ENCODE measurements at regions not wholly inside any gene's neighbourhood (a gene's known extent, or its start where the extent isn't known, plus 50 kb on each side); places are given as distances from the start of the nearest gene placed in this dataset.
A peak's percentile ranks its signal among the peaks of the same experiment; 100 is the strongest.
"Not testable (repeated sequence)": the region's sequence is repeated elsewhere in the genome, so short reads cannot be mapped to it uniquely, and the experiment has no call there.

DNA sequence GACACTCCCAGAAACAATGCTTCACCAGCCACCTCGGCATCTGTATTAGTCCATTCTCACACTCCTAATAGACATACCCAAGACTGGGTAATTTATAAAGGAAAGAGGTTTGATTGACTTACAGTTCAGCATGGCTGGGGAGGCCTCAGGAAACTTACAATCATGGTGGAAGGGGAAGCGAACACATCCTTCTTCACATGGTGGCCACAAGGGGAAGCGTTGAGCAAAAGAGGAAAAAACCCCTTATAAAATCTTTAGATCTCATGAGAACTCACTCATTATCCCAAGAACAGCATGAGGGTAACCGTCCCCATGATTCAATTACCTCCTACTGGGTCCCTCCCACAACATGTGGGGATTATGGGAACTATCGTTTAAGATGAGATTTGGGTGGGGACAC lies 140.9 kb downstream of the LIG4 start:
- H4K5ac ChIP-seq (ENCODE audit: insufficient read length, low read depth, low read length); H2BK12ac ChIP-seq (ENCODE audit: insufficient read length, low read depth, low read length); H4K91ac ChIP-seq (ENCODE audit: insufficient read length, low read depth, low read length); H3K79me2 ChIP-seq (ENCODE audit: insufficient read depth, low read length); H4K8ac ChIP-seq (replicated peaks; ENCODE audit: insufficient read length, low read depth, low read length); H2AK5ac ChIP-seq (ENCODE audit: insufficient read length, low read length); H3K4me1 ChIP-seq (ENCODE audit: insufficient read depth, low read length); H3K4me1 Mint-ChIP-seq; H2BK120ac ChIP-seq (ENCODE audit: low read depth, low read length, poor library complexity, severe bottlenecking); H3K27me3 Mint-ChIP-seq (ENCODE audit: low read depth); DNase-seq; H3K56ac ChIP-seq (ENCODE audit: insufficient read length, low read depth, low read length); H3K23me2 ChIP-seq (ENCODE audit: insufficient read length, low read depth, low read length, poor library complexity, severe bottlenecking); H3K9me3 ChIP-seq (ENCODE audit: control insufficient read depth, low read depth, low read length); H3K4me2 ChIP-seq (ENCODE audit: insufficient read depth, insufficient read length, low read length); H2BK5ac ChIP-seq (ENCODE audit: insufficient read length, low read length); H2BK15ac ChIP-seq (ENCODE audit: low read depth, low read length); H2BK20ac ChIP-seq (ENCODE audit: low read depth, low read length, poor library complexity, severe bottlenecking); H4K20me1 ChIP-seq (ENCODE audit: control insufficient read depth, insufficient read depth, insufficient read length); H3K79me1 ChIP-seq (ENCODE audit: insufficient read depth, low read depth, low read length, poor library complexity, severe bottlenecking); H3K23ac ChIP-seq (ENCODE audit: insufficient read length, low read depth, low read length); H3K27me3 ChIP-seq (ENCODE audit: insufficient read depth, low read length); H3K4ac ChIP-seq (ENCODE audit: low read depth, low read length); H3K27ac ChIP-seq (ENCODE audit: insufficient read length, low read depth, low read length); H2AFZ ChIP-seq (ENCODE audit: low read length); H3K14ac ChIP-seq (ENCODE audit: insufficient read depth, low read length); H3K18ac ChIP-seq (ENCODE audit: insufficient read length, low read depth, low read length); H3K27ac Mint-ChIP-seq; H3K4me3 Mint-ChIP-seq; H3K9ac ChIP-seq (ENCODE audit: extremely low read depth, insufficient read length, low read length); H3T11ph ChIP-seq (ENCODE audit: low read length): not testable (repeated sequence)
- TF ChIP-seq, protein P1, sequence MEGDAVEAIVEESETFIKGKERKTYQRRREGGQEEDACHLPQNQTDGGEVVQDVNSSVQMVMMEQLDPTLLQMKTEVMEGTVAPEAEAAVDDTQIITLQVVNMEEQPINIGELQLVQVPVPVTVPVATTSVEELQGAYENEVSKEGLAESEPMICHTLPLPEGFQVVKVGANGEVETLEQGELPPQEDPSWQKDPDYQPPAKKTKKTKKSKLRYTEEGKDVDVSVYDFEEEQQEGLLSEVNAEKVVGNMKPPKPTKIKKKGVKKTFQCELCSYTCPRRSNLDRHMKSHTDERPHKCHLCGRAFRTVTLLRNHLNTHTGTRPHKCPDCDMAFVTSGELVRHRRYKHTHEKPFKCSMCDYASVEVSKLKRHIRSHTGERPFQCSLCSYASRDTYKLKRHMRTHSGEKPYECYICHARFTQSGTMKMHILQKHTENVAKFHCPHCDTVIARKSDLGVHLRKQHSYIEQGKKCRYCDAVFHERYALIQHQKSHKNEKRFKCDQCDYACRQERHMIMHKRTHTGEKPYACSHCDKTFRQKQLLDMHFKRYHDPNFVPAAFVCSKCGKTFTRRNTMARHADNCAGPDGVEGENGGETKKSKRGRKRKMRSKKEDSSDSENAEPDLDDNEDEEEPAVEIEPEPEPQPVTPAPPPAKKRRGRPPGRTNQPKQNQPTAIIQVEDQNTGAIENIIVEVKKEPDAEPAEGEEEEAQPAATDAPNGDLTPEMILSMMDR (conservative IDR thresholded peaks at IDR 0.05), result peak; percentile 62
- H3K36me3 Mint-ChIP-seq (ENCODE audit: insufficient read depth in 1 of 3, low read depth in 3 of 3), result peaks cover 3 to 29% (median 11%) of the 10 kb centered on the region in 3 experiments
- no CpG with 5 or more reads among the region's 5 CpGs for WGBS (ENCODE audit: extremely low coverage, insufficient read length, low lambda C conversion rate)
- H3K9me3 Mint-ChIP-seq, result peaks cover 23 to 39% of the 10 kb centered on the region in 2 experiments

All from H9 (cell line).